Gastrocnemius medialis (tissue), 4 donors: ENCODE measurements at regions not wholly inside any gene's neighbourhood (a gene's known extent, or its start where the extent isn't known, plus 50 kb on each side); places are given as distances from the start of the nearest gene placed in this dataset.

Experiments
- POLR2A ChIP-seq, 2 donors: fragments of 450-650 bp; IDR thresholded peaks; one replicate each; pipeline ENCODE4 v1.6.1; 2017; ENCODE audit warnings: antibody characterized with exemption in 2 of 2, mild to moderate bottlenecking in 2 of 2, moderate library complexity in 2 of 2
- TF ChIP-seq, protein P1 (sequence below), 5 experiments: fragments of 450-650 bp in 3 of 5; fragments of 200-600 bp in 2 of 5; sonication (generic) in 2 of 5; IDR thresholded peaks in 4 of 5; conservative IDR thresholded peaks in 1 of 5; 1 replicate in 4 of 5; 2 replicates in 1 of 5; pipeline ENCODE4 v1.5.1; 2016 to 2019; ENCODE audit warnings: antibody characterized with exemption in 5 of 5, mild to moderate bottlenecking in 3 of 5, moderate library complexity in 3 of 5

DNA sequence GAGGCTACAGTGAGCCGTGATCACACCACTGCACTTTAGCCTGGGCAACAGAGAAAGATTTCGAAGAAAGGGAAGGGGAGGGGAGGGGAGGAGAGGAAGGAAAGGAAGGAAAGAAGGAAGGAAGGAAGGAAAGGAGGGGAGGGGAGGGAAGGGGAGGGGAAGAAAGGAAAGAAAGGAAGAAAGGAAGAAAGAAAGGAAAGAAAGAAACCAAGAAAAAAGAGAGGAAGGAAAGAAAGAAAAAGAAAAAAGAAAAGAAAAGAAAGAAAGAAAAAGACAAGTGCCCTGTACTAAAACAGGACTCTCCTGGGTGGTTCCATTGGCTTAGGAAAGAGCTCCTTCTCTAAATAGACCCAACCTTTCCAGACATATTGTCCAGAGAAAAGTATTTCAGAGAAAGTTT lies 136.6 kb downstream of the PXDC1 start:
- TF ChIP-seq, protein P1, sequence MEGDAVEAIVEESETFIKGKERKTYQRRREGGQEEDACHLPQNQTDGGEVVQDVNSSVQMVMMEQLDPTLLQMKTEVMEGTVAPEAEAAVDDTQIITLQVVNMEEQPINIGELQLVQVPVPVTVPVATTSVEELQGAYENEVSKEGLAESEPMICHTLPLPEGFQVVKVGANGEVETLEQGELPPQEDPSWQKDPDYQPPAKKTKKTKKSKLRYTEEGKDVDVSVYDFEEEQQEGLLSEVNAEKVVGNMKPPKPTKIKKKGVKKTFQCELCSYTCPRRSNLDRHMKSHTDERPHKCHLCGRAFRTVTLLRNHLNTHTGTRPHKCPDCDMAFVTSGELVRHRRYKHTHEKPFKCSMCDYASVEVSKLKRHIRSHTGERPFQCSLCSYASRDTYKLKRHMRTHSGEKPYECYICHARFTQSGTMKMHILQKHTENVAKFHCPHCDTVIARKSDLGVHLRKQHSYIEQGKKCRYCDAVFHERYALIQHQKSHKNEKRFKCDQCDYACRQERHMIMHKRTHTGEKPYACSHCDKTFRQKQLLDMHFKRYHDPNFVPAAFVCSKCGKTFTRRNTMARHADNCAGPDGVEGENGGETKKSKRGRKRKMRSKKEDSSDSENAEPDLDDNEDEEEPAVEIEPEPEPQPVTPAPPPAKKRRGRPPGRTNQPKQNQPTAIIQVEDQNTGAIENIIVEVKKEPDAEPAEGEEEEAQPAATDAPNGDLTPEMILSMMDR (IDR thresholded peaks at IDR 0.05 in 4 of 5, conservative IDR thresholded peaks at IDR 0.05 in 1 of 5), result no peak
- no peak for TF ChIP-seq POLR2A (IDR thresholded peaks at IDR 0.05)
